Activated T-helper 9 cell treated with anti-CD3 and anti-CD28 coated beads, Interleukin-2, amount 50 U/mL, for 16 hours (primary cell): ENCODE measurements at regions not wholly inside any gene's neighbourhood (a gene's known extent, or its start where the extent isn't known, plus 50 kb on each side); places are given as distances from the start of the nearest gene placed in this dataset.

Experiments used
- DNase-seq: peaks from one replicate; pipeline ENCODE4 v3.0.0-alpha.2; 2020; ENCODE audit warnings: low read depth

- no peak for DNase-seq
These were observed 306.8 kb upstream of the STT3B start for GRCh38 chr3:31225923-31226322.

- DNase-seq = no peak
These were observed 306.4 kb upstream of the STT3B start for GRCh38 chr3:31226346-31226745.

GRCh38 chr3:31227131-31227562 lies 305.6 kb upstream of the STT3B start:
- no peak for DNase-seq

GRCh38 chr3:31230425-31231223 lies 302.1 kb upstream of the STT3B start:
- DNase-seq = no peak

- DNase-seq = no peak
These were observed 300.4 kb upstream of the STT3B start for GRCh38 chr3:31232055-31233025.

- no peak for DNase-seq
These were observed 298.6 kb upstream of the STT3B start for GRCh38 chr3:31234145-31234544.

GRCh38 chr3:31235062-31235700 lies 297.5 kb upstream of the STT3B start:
- no peak for DNase-seq

- no peak for DNase-seq
These were observed 294.8 kb upstream of the STT3B start for GRCh38 chr3:31237887-31238286.

GRCh38 chr3:31240013-31240412 lies 292.7 kb upstream of the STT3B start:
- no peak for DNase-seq

GRCh38 chr3:31240466-31240865 lies 292.3 kb upstream of the STT3B start:
- DNase-seq = no peak

- no peak for DNase-seq
These were observed 291.9 kb upstream of the STT3B start for GRCh38 chr3:31240874-31241273.

GRCh38 chr3:31241533-31241932 lies 291.2 kb upstream of the STT3B start:
- DNase-seq = no peak

- DNase-seq = no peak
These were observed 290.4 kb upstream of the STT3B start for GRCh38 chr3:31242026-31242960.

GRCh38 chr3:31244929-31245817 lies 287.6 kb upstream of the STT3B start:
- DNase-seq = no peak

- DNase-seq = no peak
These were observed 286.2 kb upstream of the STT3B start for GRCh38 chr3:31246293-31247062.

GRCh38 chr3:31247063-31247447 lies 285.7 kb upstream of the STT3B start:
- DNase-seq = no peak

GRCh38 chr3:31247850-31248562 lies 284.7 kb upstream of the STT3B start:
- no peak for DNase-seq

- DNase-seq = no peak
These were observed 284.1 kb upstream of the STT3B start for GRCh38 chr3:31248563-31248992.

GRCh38 chr3:31249545-31249944 lies 283.2 kb upstream of the STT3B start:
- no peak for DNase-seq
